OCI-M2 (cell line): ENCODE measurements at regions not wholly inside any gene's neighbourhood (a gene's known extent, or its start where the extent isn't known, plus 50 kb on each side); places are given as distances from the start of the nearest gene placed in this dataset.
"Not testable (repeated sequence)": the region's sequence is repeated elsewhere in the genome, so short reads cannot be mapped to it uniquely, and the experiment has no call there.

Experiments used
- DNase-seq: peaks from one replicate; lab custom pipeline; 2025; ENCODE audit not compliant: unreplicated experiment; lab: John Stamatoyannopoulos, UW

- DNase-seq = no peak
These were observed 66.0 kb downstream of the KBTBD8 start for GRCh38 chr3:67064105-67064504.

DNA sequence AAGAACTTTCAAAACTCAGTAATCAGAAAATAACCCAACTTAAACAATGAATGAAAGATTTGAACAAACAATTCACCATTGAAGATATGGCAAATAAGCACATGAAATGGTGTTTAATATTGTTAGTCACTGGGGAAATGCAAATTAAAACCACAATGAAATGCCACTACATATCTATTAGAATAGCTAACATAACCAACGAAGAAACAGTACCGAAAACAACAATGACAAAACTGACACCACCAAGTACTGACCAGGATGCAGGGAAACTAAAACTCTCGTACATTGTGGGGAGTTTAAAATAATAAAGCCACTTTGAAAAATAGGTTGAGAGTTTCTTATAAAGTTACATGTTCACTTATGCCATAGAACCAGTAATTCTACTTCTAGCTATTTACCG, 69.1 kb downstream of the KBTBD8 start:
- DNase-seq = no peak

DNA sequence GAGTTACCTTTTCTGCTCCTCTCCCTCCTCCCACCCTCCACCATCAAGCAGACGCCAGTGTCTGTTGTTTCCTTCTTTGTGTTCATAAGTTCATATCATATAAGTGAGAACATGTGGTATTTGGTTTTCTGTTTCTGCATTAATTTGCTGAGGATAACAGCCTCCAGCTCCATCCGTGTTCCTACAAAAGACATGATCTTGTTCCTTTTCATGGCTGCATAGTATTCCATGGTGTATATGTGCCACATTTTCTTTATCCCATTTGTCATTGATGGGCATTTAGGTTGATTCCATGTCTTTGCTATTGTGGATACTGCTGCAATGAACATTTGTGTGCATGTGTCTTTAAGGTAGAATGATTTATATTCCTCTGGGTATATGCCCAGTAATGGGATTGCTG, 74.5 kb downstream of the KBTBD8 start:
- DNase-seq = not testable (repeated sequence)

GRCh38 chr3:67073812-67074211, 75.7 kb downstream of the KBTBD8 start:
- DNase-seq = no peak

DNA sequence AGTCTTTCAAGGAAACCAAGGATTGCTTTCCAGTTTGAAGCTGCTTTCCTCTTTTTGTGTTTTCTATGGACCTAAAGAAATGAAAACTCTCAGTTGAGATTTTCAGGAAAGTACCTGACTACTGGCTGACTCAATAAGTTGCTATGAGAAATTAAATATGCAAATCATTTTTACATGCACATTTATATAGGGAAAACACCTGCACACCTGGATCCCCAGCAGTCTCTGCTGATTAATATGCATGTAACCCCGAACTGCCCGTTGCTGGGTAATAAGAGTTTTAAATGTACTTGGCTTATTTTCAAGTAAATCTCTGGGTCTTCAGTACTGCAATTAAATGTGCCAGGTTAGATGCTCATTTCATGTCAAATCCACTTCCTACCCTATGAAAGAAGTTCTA, 77.2 kb downstream of the KBTBD8 start:
- no peak for DNase-seq

GRCh38 chr3:67076607-67077006, 78.5 kb downstream of the KBTBD8 start:
- no peak for DNase-seq

DNA sequence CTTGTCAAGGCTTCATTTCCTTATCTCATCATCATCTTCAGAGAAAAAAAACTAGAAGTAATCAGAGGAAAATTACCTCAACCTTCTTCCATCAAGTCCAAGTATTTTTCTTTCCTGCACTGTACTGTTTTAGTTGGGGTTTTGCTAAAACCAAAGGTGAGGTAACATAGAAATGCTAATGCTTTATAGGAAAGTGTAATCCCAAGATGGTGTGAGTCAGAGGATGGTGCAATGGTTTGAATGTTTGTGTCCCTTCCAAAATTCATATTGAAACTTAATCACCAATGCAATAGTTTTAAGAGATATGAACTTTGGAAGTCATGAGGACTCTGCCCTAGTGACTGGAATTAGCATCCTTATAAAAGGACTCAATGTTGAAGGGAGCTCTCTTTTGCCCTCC, 79.5 kb downstream of the KBTBD8 start:
- DNase-seq = no peak

DNA sequence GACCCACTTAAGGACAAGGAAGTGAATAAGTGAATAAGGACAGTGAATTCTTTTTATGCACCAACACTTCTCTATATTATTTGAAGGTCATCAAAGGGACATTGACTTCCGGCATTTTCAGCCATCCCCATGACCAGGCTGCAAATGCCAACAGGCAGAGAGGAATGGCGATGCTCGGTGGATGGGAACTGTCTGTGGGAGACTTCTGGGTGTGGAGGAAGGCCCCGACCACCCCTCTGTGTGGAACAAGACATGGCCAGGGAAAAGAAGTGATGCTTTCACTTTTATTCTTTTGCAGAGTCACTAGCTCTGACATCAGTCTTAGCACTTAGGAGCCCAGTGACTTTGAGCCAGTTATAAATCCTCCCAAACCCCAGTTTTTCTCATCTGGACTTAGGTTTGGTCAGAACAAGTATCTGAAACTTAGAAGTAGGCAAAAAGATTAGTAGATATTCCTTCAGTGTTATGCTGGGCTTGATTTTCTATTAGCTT, 84.5 kb downstream of the KBTBD8 start:
- DNase-seq = no peak

DNA sequence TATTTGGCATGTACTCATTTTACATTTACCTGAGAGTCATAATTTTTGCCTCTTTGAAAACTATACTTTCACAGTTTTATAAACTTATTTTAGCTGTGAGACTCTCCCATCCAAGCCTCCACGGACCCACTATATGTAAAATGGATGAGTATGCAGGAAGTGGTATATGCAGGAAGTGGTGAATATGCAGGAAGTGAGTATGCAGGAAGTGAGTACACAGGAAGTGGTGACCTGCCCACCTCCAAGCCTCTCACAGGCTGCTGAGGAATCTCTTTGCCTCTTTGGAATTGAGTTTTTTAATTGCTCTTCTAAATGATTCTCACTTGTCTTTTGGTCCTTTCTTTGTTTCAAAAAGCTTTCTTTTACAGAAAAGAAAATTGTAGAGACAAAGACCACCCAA, 85.2 kb downstream of the KBTBD8 start:
- DNase-seq = no peak

- no peak for DNase-seq
These were observed 89.7 kb downstream of the KBTBD8 start for GRCh38 chr3:67087788-67088187.

DNA sequence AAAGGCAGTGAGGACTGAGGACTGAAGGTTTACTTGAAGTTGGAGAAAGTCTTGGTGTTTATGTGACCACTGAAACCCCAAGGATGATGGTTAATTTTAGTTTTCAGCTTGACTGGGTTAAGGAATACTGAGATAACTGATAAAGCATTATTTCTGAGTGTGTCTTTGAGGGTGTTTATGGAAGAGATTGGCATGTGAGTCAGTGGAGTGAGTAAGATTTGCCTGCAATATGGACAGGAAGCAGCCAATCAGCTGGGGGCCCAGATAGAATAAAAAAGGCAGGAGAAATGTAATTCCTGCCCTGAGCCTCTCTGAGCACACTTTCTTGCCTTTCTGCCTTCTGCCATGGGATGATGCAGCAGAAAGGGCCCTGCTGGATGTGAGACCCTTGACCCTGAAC, 92.4 kb downstream of the KBTBD8 start:
- DNase-seq = no peak

DNA sequence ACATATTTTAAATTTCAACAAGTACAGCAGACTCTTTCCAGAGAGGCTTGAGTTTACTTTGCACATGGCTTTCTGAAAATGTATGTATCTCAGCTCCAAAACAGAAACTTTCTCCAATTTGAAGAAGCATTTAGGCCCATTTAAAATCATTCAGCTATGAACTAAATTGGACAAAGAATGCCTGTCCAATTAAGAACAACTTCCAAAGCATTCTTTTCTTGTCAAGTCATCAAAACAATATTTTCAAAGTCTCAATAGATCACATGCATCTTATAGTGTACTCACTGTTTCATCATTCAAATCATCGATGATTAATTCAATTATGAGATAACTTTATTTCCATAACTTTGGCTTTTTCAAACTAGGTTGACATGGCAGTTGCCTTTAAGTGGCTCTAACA, 95.2 kb downstream of the KBTBD8 start:
- DNase-seq = no peak

DNA sequence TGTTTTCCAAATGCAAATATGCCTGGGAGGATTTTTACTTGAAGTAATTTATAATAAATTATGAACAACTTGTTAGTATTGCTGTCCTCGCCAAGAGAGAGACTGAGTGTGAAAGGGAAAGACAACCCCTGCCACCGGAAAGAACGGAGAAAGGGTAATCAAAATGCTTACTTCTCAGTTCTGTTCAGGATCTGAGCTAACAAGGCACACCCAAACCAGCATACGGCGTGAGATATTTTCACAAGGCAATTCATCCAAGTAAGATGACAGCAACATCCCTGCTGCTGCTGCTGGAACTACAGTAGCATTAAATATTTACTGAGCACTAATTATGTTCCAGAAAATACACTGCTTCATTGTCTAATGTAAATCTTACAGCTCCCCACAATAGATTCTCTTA, 96.1 kb downstream of the KBTBD8 start:
- no peak for DNase-seq

- DNase-seq = no peak
These were observed 96.7 kb downstream of the KBTBD8 start for GRCh38 chr3:67094774-67095173.

- no peak for DNase-seq
These were observed 106.3 kb downstream of the KBTBD8 start for GRCh38 chr3:67104388-67104787.

DNA sequence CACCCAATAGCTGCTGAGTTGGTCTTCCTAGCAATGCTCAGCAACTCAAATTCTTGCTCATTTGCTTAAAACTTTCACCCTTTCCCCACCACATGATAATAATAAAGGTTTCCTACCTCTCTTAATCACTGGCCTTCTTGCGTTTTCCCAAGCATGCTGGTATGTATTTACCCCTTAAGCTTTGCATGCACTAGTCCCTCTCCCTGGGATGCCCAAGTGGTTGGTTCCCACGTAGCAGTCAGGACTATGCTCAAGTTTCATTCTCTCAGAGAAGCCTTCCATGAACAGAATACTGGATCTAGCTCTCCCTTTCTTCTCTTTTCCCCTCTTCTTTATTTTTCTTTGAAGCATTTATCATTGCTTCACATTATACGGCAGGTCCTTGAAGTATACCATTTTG, 108.8 kb downstream of the KBTBD8 start:
- no peak for DNase-seq

DNA sequence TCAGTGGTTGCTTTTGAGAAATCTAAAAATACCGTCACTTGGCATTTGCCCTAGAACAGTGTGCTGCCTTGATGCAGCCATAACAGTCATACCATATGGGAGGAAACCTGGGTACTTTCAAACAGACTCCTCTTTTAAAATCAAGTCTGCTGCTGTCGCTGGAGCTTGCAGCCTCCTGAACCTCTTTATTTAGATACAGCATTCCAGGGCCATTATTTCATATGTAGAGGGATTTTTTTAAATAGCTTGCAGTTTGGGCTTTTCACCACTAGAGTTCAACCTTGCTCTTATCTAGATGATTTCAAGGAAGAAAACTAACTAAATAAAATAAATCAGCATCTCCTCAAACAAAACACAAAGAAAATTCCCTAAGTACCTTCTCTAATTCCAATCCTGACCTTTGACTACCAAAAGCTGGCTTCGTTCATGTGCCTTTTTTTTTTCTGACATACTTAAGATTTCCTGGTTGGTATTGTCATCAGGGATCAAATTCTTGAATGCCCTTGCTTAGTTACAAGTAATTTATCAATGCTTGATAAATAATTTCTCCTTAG, 111.6 kb downstream of the KBTBD8 start:
- DNase-seq = no peak

DNA sequence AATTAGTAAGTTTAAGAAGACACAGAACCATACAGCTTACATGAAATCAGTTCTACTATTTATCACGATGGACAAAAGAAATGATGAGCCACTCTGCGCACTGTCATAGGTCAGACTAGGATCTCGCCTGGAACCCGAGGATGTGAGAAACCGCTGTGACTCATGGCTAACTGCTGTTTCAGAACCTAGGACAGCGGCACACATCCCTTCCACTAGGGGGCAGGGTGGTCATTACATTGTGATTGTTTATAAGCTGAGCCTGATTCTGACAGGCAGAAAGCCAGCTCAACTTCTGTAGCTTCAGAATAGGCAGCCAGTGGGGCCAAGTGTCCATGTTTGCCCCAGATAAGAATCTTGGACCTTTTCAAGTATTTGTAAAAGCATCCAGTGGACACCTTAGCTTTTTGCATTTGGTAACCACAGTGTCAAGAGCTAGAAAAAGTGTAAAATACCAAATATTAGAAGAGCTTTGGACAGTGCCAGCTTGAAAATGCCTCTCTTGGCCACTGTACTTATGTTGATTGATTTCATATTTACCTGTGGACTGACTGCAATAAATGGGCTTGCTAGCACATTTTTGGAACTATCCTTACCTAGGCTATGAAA, 115.8 kb downstream of the KBTBD8 start:
- peak; percentile 36 for DNase-seq

DNA sequence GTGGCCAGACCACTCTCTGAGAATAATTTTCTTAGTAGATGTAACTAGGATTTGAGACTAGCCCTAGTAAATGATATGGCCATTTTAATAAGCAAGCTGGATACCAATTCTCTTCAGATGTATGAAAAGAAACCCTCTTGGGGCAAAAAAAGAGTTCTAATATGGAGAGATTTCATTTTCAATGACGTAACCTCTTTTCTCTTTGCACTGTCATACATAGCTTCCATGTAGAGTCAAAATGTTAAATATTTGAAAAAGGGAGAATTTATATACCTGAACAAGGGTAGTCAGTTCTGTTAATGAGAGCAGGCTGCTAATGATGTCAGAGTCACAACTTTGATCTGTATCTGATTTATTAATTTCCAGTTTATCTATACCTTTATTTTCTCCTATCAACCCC, 120.0 kb downstream of the KBTBD8 start:
- DNase-seq = no peak

GRCh38 chr3:67118635-67119034, 120.5 kb downstream of the KBTBD8 start:
- DNase-seq = no peak

DNA sequence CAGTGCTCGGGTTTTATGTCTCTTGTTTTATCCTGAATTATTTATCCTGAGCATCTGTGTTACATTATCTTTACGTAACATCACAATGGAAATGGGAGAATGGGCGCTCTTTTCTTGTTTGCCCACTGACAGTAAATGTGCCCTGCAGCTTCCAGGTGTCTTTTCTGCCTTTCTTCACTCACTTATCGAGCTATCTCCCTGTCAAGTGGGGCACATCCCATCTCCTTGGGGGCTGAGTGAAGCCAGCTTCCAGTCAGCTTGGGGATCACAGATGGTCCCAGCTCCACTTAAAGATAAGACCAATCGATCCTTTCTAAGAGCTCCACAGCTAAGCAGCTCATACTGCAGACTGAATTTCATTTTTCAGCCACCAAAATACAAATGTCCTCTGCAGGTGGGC, 125.8 kb downstream of the KBTBD8 start:
- DNase-seq = no peak

DNA sequence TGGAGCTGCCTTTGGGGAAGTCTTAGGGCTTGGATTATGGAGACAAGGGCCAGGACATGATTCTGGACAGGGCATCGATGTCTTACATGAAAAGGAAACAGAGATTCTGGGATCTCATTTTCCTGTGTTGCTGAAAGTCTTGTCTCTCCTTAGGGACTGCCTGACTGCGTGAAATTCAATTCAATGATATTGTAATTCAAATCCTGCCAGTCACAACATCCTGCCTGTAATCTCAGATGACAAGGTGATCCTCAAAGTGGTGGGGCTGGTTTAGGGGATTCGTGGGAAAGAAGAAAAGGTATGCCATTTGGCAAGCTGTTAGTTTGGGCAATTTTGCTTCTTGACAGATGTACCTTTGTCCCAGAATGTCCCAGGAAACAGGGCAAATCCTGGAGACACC, 129.1 kb downstream of the KBTBD8 start:
- DNase-seq = no peak

DNA sequence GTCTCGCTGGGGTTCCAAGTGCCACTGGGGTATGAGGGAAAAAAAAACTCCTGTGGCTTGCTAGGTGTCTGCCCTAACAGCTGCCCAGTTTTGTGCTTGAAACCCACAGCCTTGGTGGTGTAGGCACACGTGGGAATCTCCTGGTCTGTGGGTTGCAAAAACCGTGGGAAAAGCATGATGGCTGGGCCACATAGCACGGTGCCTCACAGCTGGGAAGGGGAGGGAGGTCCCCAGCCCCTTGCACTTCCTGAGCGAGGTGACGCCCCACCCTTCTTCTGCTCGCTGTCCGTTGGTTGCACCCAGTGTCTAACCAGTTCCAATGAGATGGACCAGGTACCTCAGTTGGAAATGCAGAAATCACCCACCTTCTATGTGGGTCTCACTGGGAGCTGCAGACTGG, 144.3 kb downstream of the KBTBD8 start:
- DNase-seq = no peak
